ENCODE measurements at regions not wholly inside any gene's neighbourhood (a gene's known extent, or its start where the extent isn't known, plus 50 kb on each side); places are given as distances from the start of the nearest gene placed in this dataset.

GRCh38 chr1:173415905-173416450 lies 61.2 kb upstream of the PRDX6 start:
- no peak for DNase-seq
- intact Hi-C loops (cut with DNase I): no loop called here

GRCh38 chr1:173417563-173417962 lies 59.6 kb upstream of the PRDX6 start:
- intact Hi-C loops (cut with DNase I): no loop called here
- DNase-seq: no peak

- intact Hi-C loops (cut with DNase I): no loop called here
- peak in 2 of 10 donors; percentile 42 to 49 for DNase-seq
These were observed 58.8 kb upstream of the PRDX6 start for GRCh38 chr1:173418107-173418985.

- peak in 2 of 10 donors; percentile 19 to 33 for DNase-seq
These were observed 56.8 kb upstream of the PRDX6 start for GRCh38 chr1:173420330-173420806.

GRCh38 chr1:173421286-173421685 lies 55.8 kb upstream of the PRDX6 start:
- intact Hi-C loops (cut with DNase I): loop anchor here (2.0 to 10.0 kb wide), 3 partner anchors 404 to 794 kb away; partner anchors contain the start of genes CENPL and DARS2
- DNase-seq: no peak

More at GRCh38 chr1:173420330-173420806, 56.8 kb upstream of the PRDX6 start:
- intact Hi-C loops (cut with DNase I): loop anchor here (2.0 to 10.0 kb wide), 3 partner anchors 404 to 794 kb away; partner anchors contain the start of genes CENPL and DARS2

- intact Hi-C loops (cut with DNase I): loop anchor here (2.0 to 10.0 kb wide), 3 partner anchors 403 to 793 kb away; partner anchors contain the start of genes CENPL and DARS2
- DNase-seq: no peak
These were observed 55.3 kb upstream of the PRDX6 start for GRCh38 chr1:173421789-173422188.

- intact Hi-C loops (cut with DNase I): loop anchor here (10.0 kb wide), 2 partner anchors 678 to 792 kb away; no protein-coding TSS in a partner anchor
These were observed 54.6 kb upstream of the PRDX6 start for GRCh38 chr1:173422456-173422976.

GRCh38 chr1:173423291-173423690 lies 53.8 kb upstream of the PRDX6 start:
- DNase-seq: no peak
- intact Hi-C loops (cut with DNase I): loop anchor here (10.0 kb wide), 2 partner anchors 678 to 792 kb away; no protein-coding TSS in a partner anchor

More at GRCh38 chr1:173422456-173422976, 54.6 kb upstream of the PRDX6 start:
- DNase-seq: no peak

GRCh38 chr1:173424143-173424542 lies 53.0 kb upstream of the PRDX6 start:
- intact Hi-C loops (cut with DNase I): loop anchor here (10.0 kb wide), 2 partner anchors 679 to 791 kb away; no protein-coding TSS in a partner anchor

GRCh38 chr1:173424782-173425407 lies 52.2 kb upstream of the PRDX6 start:
- intact Hi-C loops (cut with DNase I): loop anchor here (10.0 kb wide), 2 partner anchors 680 to 790 kb away; no protein-coding TSS in a partner anchor
- DNase-seq: no peak

More at GRCh38 chr1:173424143-173424542, 53.0 kb upstream of the PRDX6 start:
- DNase-seq: no peak

- no peak for DNase-seq
- intact Hi-C loops (cut with DNase I): loop anchor here (10.0 kb wide), 2 partner anchors 681 to 789 kb away; no protein-coding TSS in a partner anchor
These were observed 51.1 kb upstream of the PRDX6 start for GRCh38 chr1:173426057-173426456.

- DNase-seq: no peak
- intact Hi-C loops (cut with DNase I): loop anchor here (10.0 kb wide), 2 partner anchors 683 to 787 kb away; no protein-coding TSS in a partner anchor
These were observed 49.7 kb upstream of the PRDX6 start for GRCh38 chr1:173427146-173428054.

Data from posterior cingulate gyrus (tissue), 11 donors.